ENCODE measurements at regions not wholly inside any gene's neighbourhood (a gene's known extent, or its start where the extent isn't known, plus 50 kb on each side); places are given as distances from the start of the nearest gene placed in this dataset.

DNA sequence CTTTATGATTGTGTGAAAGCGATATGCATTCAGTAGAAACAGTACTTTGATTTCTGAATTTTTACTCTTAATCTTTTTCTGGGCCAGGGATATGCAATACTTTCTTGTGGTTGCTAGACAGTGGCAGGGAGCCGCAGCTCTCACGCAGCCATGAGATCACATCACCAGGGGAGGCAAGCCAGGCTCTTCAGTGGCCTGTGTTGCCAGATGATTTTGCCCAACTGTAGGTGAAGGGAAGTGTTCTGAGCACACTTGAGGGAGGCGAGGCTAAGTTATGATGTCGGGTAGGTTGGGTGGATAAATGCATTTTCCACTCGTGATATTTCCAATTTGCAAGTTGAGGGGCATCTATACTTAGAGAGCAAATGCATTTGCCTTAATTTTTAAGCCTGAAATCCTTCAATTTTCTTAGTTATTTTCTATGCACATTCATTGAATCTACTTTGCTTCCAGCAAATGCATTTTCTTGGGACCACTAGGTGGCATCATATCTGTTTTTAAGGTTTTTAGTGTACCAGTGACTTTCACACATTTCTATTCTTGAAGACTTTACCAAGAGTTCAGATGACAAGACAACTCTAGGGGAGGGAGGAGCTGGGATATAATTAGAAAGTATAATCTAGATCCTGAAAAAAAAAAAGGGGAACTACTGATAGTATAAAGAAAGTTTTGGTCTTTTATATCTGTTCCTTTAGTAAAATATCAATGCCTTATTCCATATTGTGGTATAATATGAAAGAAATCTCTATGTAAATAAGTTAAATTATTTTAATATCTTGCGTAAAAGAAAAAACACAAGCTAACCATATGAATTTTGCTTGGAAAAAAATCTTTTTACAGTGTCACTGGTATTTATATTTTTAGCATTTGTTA lies 643.3 kb downstream of the SOCS6 start:
- no peaks in the 10 kb centered on the region for H3K79me2 ChIP-seq (ENCODE audit: insufficient read depth, low read length)
- no peak overlapping the region for H3K4me2 ChIP-seq (replicated peaks; ENCODE audit: extremely low read depth, low read length, poor library complexity, severe bottlenecking)
- H3K4me1 ChIP-seq (ENCODE audit: control insufficient read depth in 1 of 2, insufficient read depth in 2 of 2, low read length in 2 of 2): no peaks in the 10 kb centered on the region
- H3K9me3 Mint-ChIP-seq: peaks cover 0 to 8% (median 0%) of the 10 kb centered on the region in 7 donors
- no peaks in the 10 kb centered on the region for H3K27me3 ChIP-seq (ENCODE audit: control insufficient read depth in 2 of 2, insufficient read depth in 2 of 2, low read length in 2 of 2)
- H2AFZ ChIP-seq (ENCODE audit: insufficient read depth, low read depth, low read length, poor library complexity, severe bottlenecking): no peak overlapping the region
- no peaks in the 10 kb centered on the region for H3K9me3 ChIP-seq (replicated peaks in 1 of 2; ENCODE audit: control insufficient read depth in 1 of 2, insufficient read depth in 1 of 2, low read length in 2 of 2)
- WGBS (ENCODE audit: insufficient coverage): 43% methylated on average over 4 of the region's 7 CpGs
- DNase-seq: no peak
- no peaks in the 10 kb centered on the region for H3K4me1 Mint-ChIP-seq
- H3K9ac ChIP-seq (ENCODE audit: insufficient read depth, low read length, poor library complexity, severe bottlenecking): no peak overlapping the region
- intact Hi-C loops (cut with micrococcal nuclease): no loop called here
- no peaks in the 10 kb centered on the region for H3K36me3 ChIP-seq (replicated peaks in 1 of 2; ENCODE audit: control insufficient read depth in 1 of 2, insufficient read depth in 2 of 2, low read length in 2 of 2)
- no peaks in the 10 kb centered on the region for H3K27me3 Mint-ChIP-seq (ENCODE audit: low read depth in 3 of 3)
- no peak overlapping the region for H3K4me3 Mint-ChIP-seq
- H3K27ac Mint-ChIP-seq: no peak overlapping the region
- no peaks in the 10 kb centered on the region for H3K36me3 Mint-ChIP-seq
- no peak overlapping the region for H3K27ac ChIP-seq (ENCODE audit: low read depth in 1 of 2, low read length in 2 of 2)
- no peak overlapping the region for H3K4me3 ChIP-seq (replicated peaks in 1 of 3; ENCODE audit: low read depth in 2 of 3, low read length in 3 of 3)
- H4K20me1 ChIP-seq (ENCODE audit: insufficient read depth, low read length): no peaks in the 10 kb centered on the region
- TF ChIP-seq CTCF (IDR thresholded peaks at IDR 0.05): no peak

- Mint-ChIP-seq H3K9me3 (peaks cover 7 to 18% (median 9%) of the 10 kb centered on the region in 7 donors), H3K36me3 (no peaks in the 10 kb centered on the region), H3K4me1 (no peaks in the 10 kb centered on the region), H3K27ac (no peak overlapping the region), H3K4me3 (no peak overlapping the region), H3K27me3 (ENCODE audit: low read depth in 3 of 3) (no peaks in the 10 kb centered on the region)
- no peak overlapping the region for H3K9ac ChIP-seq (ENCODE audit: insufficient read depth, low read length, poor library complexity, severe bottlenecking)
- H2AFZ ChIP-seq (ENCODE audit: insufficient read depth, low read depth, low read length, poor library complexity, severe bottlenecking): no peak overlapping the region
- no peaks in the 10 kb centered on the region for H3K27me3 ChIP-seq (ENCODE audit: control insufficient read depth in 2 of 2, insufficient read depth in 2 of 2, low read length in 2 of 2)
- H3K4me3 ChIP-seq (replicated peaks in 1 of 3; ENCODE audit: low read depth in 2 of 3, low read length in 3 of 3): no peak overlapping the region
- H3K9me3 ChIP-seq (replicated peaks in 1 of 2; ENCODE audit: control insufficient read depth in 1 of 2, insufficient read depth in 1 of 2, low read length in 2 of 2): peaks cover 15 to 23% of the 10 kb centered on the region in 2 donors
- H3K27ac ChIP-seq (ENCODE audit: low read depth in 1 of 2, low read length in 2 of 2): no peak overlapping the region
- 90% methylated on average over 4 of the region's 4 CpGs for WGBS (ENCODE audit: insufficient coverage)
- H3K36me3 ChIP-seq (replicated peaks in 1 of 2; ENCODE audit: control insufficient read depth in 1 of 2, insufficient read depth in 2 of 2, low read length in 2 of 2): no peaks in the 10 kb centered on the region
- H3K79me2 ChIP-seq (ENCODE audit: insufficient read depth, low read length): no peaks in the 10 kb centered on the region
- intact Hi-C loops (cut with micrococcal nuclease): no loop called here
- no peak overlapping the region for H3K4me2 ChIP-seq (replicated peaks; ENCODE audit: extremely low read depth, low read length, poor library complexity, severe bottlenecking)
- no peaks in the 10 kb centered on the region for H3K4me1 ChIP-seq (ENCODE audit: control insufficient read depth in 1 of 2, insufficient read depth in 2 of 2, low read length in 2 of 2)
- H4K20me1 ChIP-seq (ENCODE audit: insufficient read depth, low read length): no peaks in the 10 kb centered on the region
- TF ChIP-seq CTCF (IDR thresholded peaks at IDR 0.05): no peak
- DNase-seq: no peak
Measured at GRCh38 chr18:70920840-70921374, 632.1 kb downstream of the SOCS6 start.

Measured in CD14-positive monocyte (primary cell).